ENCODE measurements at regions not wholly inside any gene's neighbourhood (a gene's known extent, or its start where the extent isn't known, plus 50 kb on each side); places are given as distances from the start of the nearest gene placed in this dataset.
"Not testable (repeated sequence)": the region's sequence is repeated elsewhere in the genome, so short reads cannot be mapped to it uniquely, and the experiment has no call there.

- H3K27me3 ChIP-seq (ENCODE audit: control insufficient read depth, insufficient read depth); DNase-seq; ATAC-seq; intact Hi-C loops (cut with DNase I); H3K4me3 ChIP-seq (ENCODE audit: low read length); H3K4me1 ChIP-seq (ENCODE audit: control insufficient read depth, insufficient read depth, low read length); H3K9me3 ChIP-seq (ENCODE audit: control insufficient read depth, low read length); H3K27ac ChIP-seq (ENCODE audit: low read length): not testable (repeated sequence)
- 74% methylated on average over 2 of the region's 2 CpGs for WGBS
Measured at GRCh38 chr12:16769129-16769528, 163.2 kb upstream of the LMO3 start.

GRCh38 chr12:16766736-16767135 lies 160.8 kb upstream of the LMO3 start:
- 70% methylated on average over 1 of the region's 1 CpG for WGBS
- DNase-seq, result no peak
- intact Hi-C loops (cut with DNase I), result no loop called here

GRCh38 chr12:16763901-16764300 lies 157.9 kb upstream of the LMO3 start:
- Histone ChIP-seq H3K4me3 (ENCODE audit: low read length) (no peak overlapping the region), H3K27me3 (ENCODE audit: control insufficient read depth, insufficient read depth) (no peaks in the 10 kb centered on the region), H3K4me1 (ENCODE audit: control insufficient read depth, insufficient read depth, low read length) (no peaks in the 10 kb centered on the region), H3K9me3 (ENCODE audit: control insufficient read depth, low read length) (no peaks in the 10 kb centered on the region), H3K27ac (ENCODE audit: low read length) (no peak overlapping the region)
- DNase-seq (no peak), ATAC-seq (no peak)
- intact Hi-C loops (cut with DNase I), result no loop called here

More at GRCh38 chr12:16766736-16767135, 160.8 kb upstream of the LMO3 start:
- no peak overlapping the region for H3K4me3 ChIP-seq (ENCODE audit: low read length)
- no peaks in the 10 kb centered on the region for H3K4me1 ChIP-seq (ENCODE audit: control insufficient read depth, insufficient read depth, low read length)
- H3K27ac ChIP-seq (ENCODE audit: low read length), result no peak overlapping the region
- no peak for ATAC-seq
- H3K9me3 ChIP-seq (ENCODE audit: control insufficient read depth, low read length), result no peaks in the 10 kb centered on the region
- H3K27me3 ChIP-seq (ENCODE audit: control insufficient read depth, insufficient read depth), result no peaks in the 10 kb centered on the region

GRCh38 chr12:16756833-16757555 lies 151.0 kb upstream of the LMO3 start:
- intact Hi-C loops (cut with DNase I), result no loop called here
- H3K27ac ChIP-seq (ENCODE audit: low read length), result no peak overlapping the region
- WGBS, result 32% methylated on average over 8 of the region's 8 CpGs
- H3K9me3 ChIP-seq (ENCODE audit: control insufficient read depth, low read length), result no peaks in the 10 kb centered on the region
- no peak overlapping the region for H3K4me3 ChIP-seq (ENCODE audit: low read length)
- no peaks in the 10 kb centered on the region for H3K27me3 ChIP-seq (ENCODE audit: control insufficient read depth, insufficient read depth)
- no peak for DNase-seq
- no peak for ATAC-seq
- H3K4me1 ChIP-seq (ENCODE audit: control insufficient read depth, insufficient read depth, low read length), result no peaks in the 10 kb centered on the region

- H3K27me3 ChIP-seq (ENCODE audit: control insufficient read depth, insufficient read depth), result no peaks in the 10 kb centered on the region
- H3K27ac ChIP-seq (ENCODE audit: low read length), result no peak overlapping the region
- WGBS, result 83% methylated on average over 4 of the region's 4 CpGs
- H3K4me3 ChIP-seq (ENCODE audit: low read length), result no peak overlapping the region
- intact Hi-C loops (cut with DNase I), result no loop called here
- no peak for ATAC-seq
- no peak for DNase-seq
- no peaks in the 10 kb centered on the region for H3K9me3 ChIP-seq (ENCODE audit: control insufficient read depth, low read length)
- H3K4me1 ChIP-seq (ENCODE audit: control insufficient read depth, insufficient read depth, low read length), result no peaks in the 10 kb centered on the region
Measured at GRCh38 chr12:16730772-16731171, 124.8 kb upstream of the LMO3 start.

- Histone ChIP-seq H3K9me3 (ENCODE audit: control insufficient read depth, low read length) (no peaks in the 10 kb centered on the region), H3K27me3 (ENCODE audit: control insufficient read depth, insufficient read depth) (no peaks in the 10 kb centered on the region), H3K4me1 (ENCODE audit: control insufficient read depth, insufficient read depth, low read length) (no peaks in the 10 kb centered on the region), H3K4me3 (ENCODE audit: low read length) (no peak overlapping the region), H3K27ac (ENCODE audit: low read length) (no peak overlapping the region)
- DNase-seq (no peak), ATAC-seq (no peak)
- 26% methylated on average over 1 of the region's 1 CpG for WGBS
- intact Hi-C loops (cut with DNase I), result no loop called here
Measured at GRCh38 chr12:16726879-16727278, 120.9 kb upstream of the LMO3 start.

GRCh38 chr12:16719713-16720416 lies 113.9 kb upstream of the LMO3 start:
- WGBS, result 60% methylated on average over 2 of the region's 2 CpGs
- DNase-seq (no peak), ATAC-seq (no peak)
- H3K27ac ChIP-seq (ENCODE audit: low read length), result no peak overlapping the region
- intact Hi-C loops (cut with DNase I), result no loop called here
- H3K4me3 ChIP-seq (ENCODE audit: low read length), result no peak overlapping the region
- no peaks in the 10 kb centered on the region for H3K4me1 ChIP-seq (ENCODE audit: control insufficient read depth, insufficient read depth, low read length)
- H3K9me3 ChIP-seq (ENCODE audit: control insufficient read depth, low read length), result no peaks in the 10 kb centered on the region
- H3K27me3 ChIP-seq (ENCODE audit: control insufficient read depth, insufficient read depth), result no peaks in the 10 kb centered on the region

- WGBS, result 73% methylated on average over 5 of the region's 5 CpGs
- DNase-seq, result no peak
- no peak overlapping the region for H3K4me3 ChIP-seq (ENCODE audit: low read length)
- no peak overlapping the region for H3K27ac ChIP-seq (ENCODE audit: low read length)
- no peaks in the 10 kb centered on the region for H3K9me3 ChIP-seq (ENCODE audit: control insufficient read depth, low read length)
- H3K4me1 ChIP-seq (ENCODE audit: control insufficient read depth, insufficient read depth, low read length), result no peaks in the 10 kb centered on the region
- intact Hi-C loops (cut with DNase I), result no loop called here
- ATAC-seq, result no peak
- no peaks in the 10 kb centered on the region for H3K27me3 ChIP-seq (ENCODE audit: control insufficient read depth, insufficient read depth)
Measured at GRCh38 chr12:16716928-16717327, 111.0 kb upstream of the LMO3 start.

- H3K4me3 ChIP-seq (ENCODE audit: low read length), result no peak overlapping the region
- no peak for ATAC-seq
- no peaks in the 10 kb centered on the region for H3K4me1 ChIP-seq (ENCODE audit: control insufficient read depth, insufficient read depth, low read length)
- no peak for DNase-seq
- no peaks in the 10 kb centered on the region for H3K9me3 ChIP-seq (ENCODE audit: control insufficient read depth, low read length)
- H3K27ac ChIP-seq (ENCODE audit: low read length), result no peak overlapping the region
- H3K27me3 ChIP-seq (ENCODE audit: control insufficient read depth, insufficient read depth), result no peaks in the 10 kb centered on the region
- intact Hi-C loops (cut with DNase I), result no loop called here
- WGBS, result 90% methylated on average over 3 of the region's 3 CpGs
Measured at GRCh38 chr12:16692099-16692498, 86.1 kb upstream of the LMO3 start.

- H3K27me3 ChIP-seq (ENCODE audit: control insufficient read depth, insufficient read depth), result no peaks in the 10 kb centered on the region
- no peaks in the 10 kb centered on the region for H3K9me3 ChIP-seq (ENCODE audit: control insufficient read depth, low read length)
- DNase-seq (no peak), ATAC-seq (no peak)
- 82% methylated on average over 2 of the region's 2 CpGs for WGBS
- H3K4me3 ChIP-seq (ENCODE audit: low read length), result no peak overlapping the region
- no peaks in the 10 kb centered on the region for H3K4me1 ChIP-seq (ENCODE audit: control insufficient read depth, insufficient read depth, low read length)
- H3K27ac ChIP-seq (ENCODE audit: low read length), result no peak overlapping the region
- intact Hi-C loops (cut with DNase I), result no loop called here
Measured at GRCh38 chr12:16691624-16692023, 85.7 kb upstream of the LMO3 start.

GRCh38 chr12:16688200-16688599 lies 82.2 kb upstream of the LMO3 start:
- Histone ChIP-seq H3K27ac (ENCODE audit: low read length) (no peak overlapping the region), H3K4me1 (ENCODE audit: control insufficient read depth, insufficient read depth, low read length) (no peaks in the 10 kb centered on the region), H3K27me3 (ENCODE audit: control insufficient read depth, insufficient read depth) (no peaks in the 10 kb centered on the region), H3K4me3 (ENCODE audit: low read length) (no peak overlapping the region), H3K9me3 (ENCODE audit: control insufficient read depth, low read length) (no peaks in the 10 kb centered on the region)
- DNase-seq, result no peak
- no peak for ATAC-seq
- intact Hi-C loops (cut with DNase I), result no loop called here
- WGBS, result 87% methylated on average over 1 of the region's 1 CpG

All from right cardiac atrium (tissue), 5 donors.